ENCODE measurements at regions not wholly inside any gene's neighbourhood (a gene's known extent, or its start where the extent isn't known, plus 50 kb on each side); places are given as distances from the start of the nearest gene placed in this dataset.
A peak's percentile ranks its signal among the peaks of the same experiment; 100 is the strongest.

GRCh38 chr1:229844675-229845074, 218.6 kb downstream of the URB2 start:
- Histone ChIP-seq H3K9ac (replicated peaks in 1 of 4; ENCODE audit: extremely low read depth in 1 of 4, low read depth in 3 of 4, low read length in 3 of 4) (no peak overlapping the region), H2BK120ac (replicated peaks; ENCODE audit: low read depth, low read length) (no peak overlapping the region), H2BK15ac (ENCODE audit: low read length) (no peak overlapping the region), H3K23me2 (ENCODE audit: low read depth, low read length) (no peaks in the 10 kb centered on the region; the same call in 1 of the 2 replicates), H3K4me1 (replicated peaks in 1 of 4; ENCODE audit: control insufficient read depth in 3 of 4, insufficient read depth in 4 of 4, low read length in 3 of 4) (no peaks in the 10 kb centered on the region), H3K79me2 (ENCODE audit: control insufficient read depth in 1 of 2, insufficient read depth in 2 of 2, low read length in 2 of 2) (no peaks in the 10 kb centered on the region), H3K18ac (ENCODE audit: extremely low read depth, low read length) (no peak overlapping the region), H4K5ac (ENCODE audit: insufficient read length, low read depth, low read length) (no peak overlapping the region), H4K91ac (replicated peaks; ENCODE audit: insufficient read length, low read length) (no peak overlapping the region), H3K27ac (ENCODE audit: low read depth, low read length) (no peak overlapping the region), H3K14ac (ENCODE audit: insufficient read length) (no peak overlapping the region), H2BK20ac (ENCODE audit: low read length) (no peak overlapping the region), H4K20me1 (replicated peaks in 1 of 2; ENCODE audit: control insufficient read depth in 1 of 2, insufficient read depth in 2 of 2, low read length in 2 of 2) (no peaks in the 10 kb centered on the region), H3K4me2 (ENCODE audit: insufficient read depth in 1 of 2, low read depth in 2 of 2, low read length in 2 of 2) (no peak overlapping the region), H3K56ac (replicated peaks; ENCODE audit: insufficient read length, low read depth, low read length) (no peak overlapping the region), H3K79me1 (ENCODE audit: low read depth, low read length) (no peaks in the 10 kb centered on the region), H2AFZ (ENCODE audit: low read length) (0 out of 2 replicates have a peak overlapping the region, but pooled peaks have one; percentile 64), H3K4me3 (ENCODE audit: extremely low read depth in 1 of 4, insufficient read depth in 2 of 4, low read depth in 3 of 4, low read length in 4 of 4) (no peak overlapping the region), H2BK5ac (ENCODE audit: low read depth, low read length) (no peak overlapping the region), H3K27me3 (replicated peaks in 1 of 4; ENCODE audit: control insufficient read depth in 3 of 4, extremely low read depth in 1 of 4, insufficient read depth in 3 of 4, low read length in 3 of 4) (no peaks in the 10 kb centered on the region), H2BK12ac (ENCODE audit: low read depth, low read length) (no peak overlapping the region), H3K9me3 (ENCODE audit: insufficient read depth in 2 of 2, low read depth in 1 of 2, low read length in 1 of 2) (no peaks in the 10 kb centered on the region), H3K23ac (ENCODE audit: insufficient read length) (no peak overlapping the region), H3K36me3 (ENCODE audit: control insufficient read depth in 2 of 4, insufficient read depth in 4 of 4, low read length in 3 of 4) (no peaks in the 10 kb centered on the region), H3K4ac (replicated peaks; ENCODE audit: insufficient read length, low read depth, low read length) (no peak overlapping the region), H4K8ac (ENCODE audit: extremely low read depth, insufficient read depth, low read length) (no peak overlapping the region), H2AK5ac (ENCODE audit: low read depth, low read length) (no peak overlapping the region)
- 90% methylated on average over 6 of the region's 6 CpGs; no CpG with 5 or more reads in 1 of the 2 experiments for whole genome bisulfite sequencing, 2 experiments (ENCODE audit: extremely low coverage in 1 of 2, insufficient coverage in 1 of 2, insufficient read length in 1 of 2, insufficient replicate concordance in 2 of 2, low coverage in 1 of 2, low lambda C conversion rate in 2 of 2, missing lambda C conversion rate in 1 of 2)
- FAIRE-seq: no peak
- DNase-seq (ENCODE audit: low read depth in 1 of 2, low spot score in 2 of 2): no peak
- TF ChIP-seq HDAC2 (IDR thresholded peaks at IDR 0.05; ENCODE audit: borderline replicate concordance in 1 of 2, low read depth in 2 of 2, low read length in 2 of 2) (no peak), ATF2 (IDR thresholded peaks at IDR 0.05; ENCODE audit: low read length) (no peak), TAF1 (IDR thresholded peaks at IDR 0.05; ENCODE audit: low read depth, low read length) (no peak), JUN (IDR thresholded peaks at IDR 0.05; ENCODE audit: low read depth, low read length) (no peak), YY1 (IDR thresholded peaks at IDR 0.05; ENCODE audit: low read depth, low read length) (no peak), ZNF274 (IDR thresholded peaks at IDR 0.05; ENCODE audit: borderline replicate concordance, extremely low read depth, low read length) (no peak), ASH2L (IDR thresholded peaks at IDR 0.05; ENCODE audit: low read length) (no peak), SAP30 (IDR thresholded peaks at IDR 0.05; ENCODE audit: insufficient read depth, insufficient replicate concordance, low read length) (no peak), SIRT6 (IDR thresholded peaks at IDR 0.05; ENCODE audit: low read length) (no peak)
- CTCF ChIA-PET (ENCODE audit: partially characterized antibody): interaction anchor here (0.9 kb wide), 1 partner anchor 172 kb away, joined by 3 read pairs; no protein-coding TSS in a partner anchor
- POLR2A ChIA-PET (ENCODE audit: partially characterized antibody): no interaction called here
